ENCODE measurements at regions not wholly inside any gene's neighbourhood (a gene's known extent, or its start where the extent isn't known, plus 50 kb on each side); places are given as distances from the start of the nearest gene placed in this dataset.
"Not testable (repeated sequence)": the region's sequence is repeated elsewhere in the genome, so short reads cannot be mapped to it uniquely, and the experiment has no call there.

- no peak for DNase-seq (ENCODE audit: low spot score)
- no peak for ATAC-seq (ENCODE audit: low FRiP score)
- no peak for TF ChIP-seq CTCF (IDR thresholded peaks at IDR 0.05)
Observed at GRCh38 chr7:98778421-98778820, 91.4 kb downstream of the TMEM130 start.

- TF ChIP-seq CTCF (IDR thresholded peaks at IDR 0.05) = no peak
- no peak for DNase-seq (ENCODE audit: low spot score)
- ATAC-seq (ENCODE audit: low FRiP score) = no peak
Observed at GRCh38 chr7:98779800-98780587, 89.8 kb downstream of the TMEM130 start.

- ATAC-seq (ENCODE audit: low FRiP score) = no peak
- TF ChIP-seq CTCF (IDR thresholded peaks at IDR 0.05) = no peak
- DNase-seq (ENCODE audit: low spot score) = no peak
Observed at GRCh38 chr7:98784216-98784785, 85.5 kb downstream of the TMEM130 start.

GRCh38 chr7:98785929-98786571 is 83.8 kb downstream of the TMEM130 start:
- DNase-seq (ENCODE audit: low spot score) (no peak), ATAC-seq (ENCODE audit: low FRiP score) (no peak)
- no peak for TF ChIP-seq CTCF (IDR thresholded peaks at IDR 0.05)

- ATAC-seq (ENCODE audit: low FRiP score) (no peak), DNase-seq (ENCODE audit: low spot score) (no peak)
- no peak for TF ChIP-seq CTCF (IDR thresholded peaks at IDR 0.05)
Observed at GRCh38 chr7:98788966-98789365, 80.8 kb downstream of the TMEM130 start.

GRCh38 chr7:98794453-98794852 is 75.4 kb downstream of the TMEM130 start:
- DNase-seq (ENCODE audit: low spot score); ATAC-seq (ENCODE audit: low FRiP score): not testable (repeated sequence)

- DNase-seq (ENCODE audit: low spot score) (no peak), ATAC-seq (ENCODE audit: low FRiP score) (no peak)
- TF ChIP-seq CTCF (IDR thresholded peaks at IDR 0.05) = no peak
Observed at GRCh38 chr7:98795741-98796493, 73.9 kb downstream of the TMEM130 start.
